ENCODE measurements at regions not wholly inside any gene's neighbourhood (a gene's known extent, or its start where the extent isn't known, plus 50 kb on each side); places are given as distances from the start of the nearest gene placed in this dataset.
"Not testable (repeated sequence)": the region's sequence is repeated elsewhere in the genome, so short reads cannot be mapped to it uniquely, and the experiment has no call there.

- Histone ChIP-seq H3K36me3 (no peaks in the 10 kb centered on the region), H3K4me3 (no peak overlapping the region), H3K9me3 (no peaks in the 10 kb centered on the region), H3K27me3 (no peaks in the 10 kb centered on the region), H3K27ac (peak overlapping the region in 1 of 4 donors; percentile 42), H3K4me1 (peaks cover 0 to 5% of the 10 kb centered on the region in 2 donors)
- no peak for DNase-seq
- peak; percentile 24 to 68 for ATAC-seq
- TF ChIP-seq CTCF (IDR thresholded peaks at IDR 0.05 in 4 of 5, conservative IDR thresholded peaks at IDR 0.05 in 1 of 5) (no peak), POLR2A (IDR thresholded peaks at IDR 0.05) (no peak)
- in situ Hi-C loops (cut with MboI; ENCODE audit: low sequenced_read_pairs in 4 of 4): no loop called here
- intact Hi-C loops (cut with DNase I; ENCODE audit: low total_unique reads): no loop called here
Measured at GRCh38 chr10:23918090-23918723, 290.7 kb upstream of the KIAA1217 start.

DNA sequence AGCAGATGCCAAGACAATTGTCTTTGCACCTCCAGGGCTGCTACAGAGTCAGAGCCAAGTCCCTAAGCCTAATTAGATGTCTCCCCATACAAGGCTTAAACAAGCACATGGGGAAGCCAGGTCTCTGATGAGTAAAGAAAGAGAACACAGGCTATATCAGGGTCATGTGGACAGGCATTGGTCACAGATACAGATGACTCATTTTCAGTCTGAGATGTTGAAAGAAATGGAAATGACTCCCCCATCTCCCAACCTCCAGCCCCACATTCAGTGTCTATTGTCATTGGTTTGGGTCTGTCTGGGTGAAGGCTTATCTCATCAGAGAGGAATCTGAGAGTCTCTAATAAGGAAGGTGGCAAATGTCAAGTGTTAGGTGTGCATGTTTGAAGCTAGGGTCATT is 290.1 kb upstream of the KIAA1217 start:
- ATAC-seq: peak; percentile 30 to 55
- intact Hi-C loops (cut with DNase I; ENCODE audit: low total_unique reads): no loop called here
- H3K36me3 ChIP-seq: no peaks in the 10 kb centered on the region

DNA sequence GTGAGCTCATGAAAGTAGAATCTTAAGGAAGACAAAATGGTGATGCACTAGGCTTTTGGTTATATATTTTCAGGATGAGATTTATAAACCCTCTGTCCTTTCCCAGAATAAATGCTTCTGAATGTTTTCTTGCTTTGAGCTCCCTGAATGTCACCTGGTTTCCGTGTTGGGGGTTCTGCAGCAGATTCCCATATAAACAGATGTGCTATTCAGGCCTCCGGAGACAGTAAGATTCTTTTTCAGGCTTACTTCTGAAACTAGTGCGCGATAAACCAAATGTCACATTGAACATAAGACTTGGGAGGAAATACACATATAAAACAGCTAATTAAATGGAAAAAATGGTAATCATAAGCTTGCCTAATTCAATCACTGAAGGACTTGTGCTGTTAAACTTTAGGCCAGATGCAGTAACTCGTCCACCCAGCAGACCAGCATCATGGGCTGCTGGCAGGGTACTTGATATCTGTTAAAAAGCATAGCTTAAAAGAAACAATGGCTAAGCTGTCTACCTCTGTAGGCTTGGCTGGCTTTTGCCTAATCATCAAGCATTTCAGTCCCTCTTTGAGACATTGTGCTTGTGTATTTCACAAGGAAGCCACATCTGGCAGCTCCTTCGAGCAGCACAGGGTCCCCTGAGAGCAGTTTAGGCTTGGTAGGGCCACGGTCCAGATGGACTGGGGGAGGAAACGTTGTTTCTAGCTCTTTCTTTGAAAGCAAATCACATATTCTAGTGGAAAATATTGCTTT is 281.2 kb upstream of the KIAA1217 start:
- ATAC-seq: no peak
- Histone ChIP-seq H3K36me3 (no peaks in the 10 kb centered on the region), H3K4me3 (no peak overlapping the region), H3K4me1 (no peaks in the 10 kb centered on the region), H3K27ac (no peak overlapping the region), H3K9me3 (no peaks in the 10 kb centered on the region), H3K27me3 (no peaks in the 10 kb centered on the region)
- in situ Hi-C loops (cut with MboI; ENCODE audit: low sequenced_read_pairs in 4 of 4) (no loop called here), intact Hi-C loops (cut with DNase I; ENCODE audit: low total_unique reads) (no loop called here)
- peak in 1 of 2 donors; percentile 13 for DNase-seq
- TF ChIP-seq CTCF (IDR thresholded peaks at IDR 0.05 in 4 of 5, conservative IDR thresholded peaks at IDR 0.05 in 1 of 5) (no peak), POLR2A (IDR thresholded peaks at IDR 0.05) (no peak)

More for the DNA sequence above, 290.1 kb upstream of the KIAA1217 start:
- TF ChIP-seq POLR2A (IDR thresholded peaks at IDR 0.05) (no peak), CTCF (IDR thresholded peaks at IDR 0.05 in 4 of 5, conservative IDR thresholded peaks at IDR 0.05 in 1 of 5) (no peak)
- peaks cover 0 to 5% of the 10 kb centered on the region in 2 donors for H3K4me1 ChIP-seq
- no peaks in the 10 kb centered on the region for H3K9me3 ChIP-seq
- peak overlapping the region in 1 of 4 donors; percentile 42 for H3K27ac ChIP-seq
- H3K4me3 ChIP-seq: no peak overlapping the region
- in situ Hi-C loops (cut with MboI; ENCODE audit: low sequenced_read_pairs in 4 of 4): no loop called here
- H3K27me3 ChIP-seq: no peaks in the 10 kb centered on the region
- no peak for DNase-seq

- H3K27ac ChIP-seq; in situ Hi-C loops (cut with MboI; ENCODE audit: low sequenced_read_pairs in 4 of 4); ATAC-seq; DNase-seq; H3K27me3 ChIP-seq; H3K9me3 ChIP-seq; H3K4me3 ChIP-seq; intact Hi-C loops (cut with DNase I; ENCODE audit: low total_unique reads); H3K4me1 ChIP-seq; H3K36me3 ChIP-seq: not testable (repeated sequence)
Measured at GRCh38 chr10:23934023-23934422, 274.9 kb upstream of the KIAA1217 start.

GRCh38 chr10:23945845-23946244 is 263.1 kb upstream of the KIAA1217 start:
- ATAC-seq: no peak
- no peaks in the 10 kb centered on the region for H3K9me3 ChIP-seq

More at GRCh38 chr10:23945845-23946244, 263.1 kb upstream of the KIAA1217 start:
- Histone ChIP-seq H3K4me1 (no peaks in the 10 kb centered on the region), H3K27ac (no peak overlapping the region), H3K4me3 (no peak overlapping the region), H3K27me3 (no peaks in the 10 kb centered on the region), H3K36me3 (no peaks in the 10 kb centered on the region)
- intact Hi-C loops (cut with DNase I; ENCODE audit: low total_unique reads): no loop called here
- in situ Hi-C loops (cut with MboI; ENCODE audit: low sequenced_read_pairs in 4 of 4): no loop called here
- no peak for TF ChIP-seq POLR2A (IDR thresholded peaks at IDR 0.05)
- TF ChIP-seq CTCF (IDR thresholded peaks at IDR 0.05 in 4 of 5, conservative IDR thresholded peaks at IDR 0.05 in 1 of 5): no peak
- no peak for DNase-seq

Measured in gastrocnemius medialis (tissue), 4 donors.